Calu3 (cell line): ENCODE measurements at regions not wholly inside any gene's neighbourhood (a gene's known extent, or its start where the extent isn't known, plus 50 kb on each side); places are given as distances from the start of the nearest gene placed in this dataset.

Source experiments
- BruUV-seq: library from RNA; stranded (reverse); fragments of 400-500 nt; replicated peaks from 2 replicates; lab custom pipeline; 2021; lab: Mats Ljungman, UMichigan
- CTCF ChIA-PET: fragments of 300-600 bp; sonication (Branson Sonifier 250); formaldehyde crosslinking; loops from one replicate; lab custom pipeline; 2022; ENCODE audit warnings: antibody characterized with exemption; lab: Charles Lee
- DNase-seq: peaks from one replicate; pipeline ENCODE4 v3.0.0; 2022
- H3K27ac Mint-ChIP-seq: one replicate; pipeline ENCODE4 v1.8.0; 2022; ENCODE audit warnings: mixed read lengths; ENCODE audit not compliant: unreplicated experiment
- H3K27me3 Mint-ChIP-seq: one replicate; pipeline ENCODE4 v1.8.0; 2022; ENCODE audit warnings: mixed read lengths; ENCODE audit not compliant: unreplicated experiment
- H3K36me3 Mint-ChIP-seq: one replicate; pipeline ENCODE4 v1.8.0; 2022; ENCODE audit warnings: mild to moderate bottlenecking, moderate library complexity, mixed read lengths; ENCODE audit not compliant: insufficient read depth, unreplicated experiment
- H3K4me1 Mint-ChIP-seq: one replicate; pipeline ENCODE4 v1.8.0; 2022; ENCODE audit warnings: mild to moderate bottlenecking, low read depth, mixed read lengths; ENCODE audit not compliant: unreplicated experiment
- H3K4me3 Mint-ChIP-seq: one replicate; pipeline ENCODE4 v1.8.0; 2022; ENCODE audit warnings: mild to moderate bottlenecking, low read depth, moderate library complexity, mixed read lengths; ENCODE audit not compliant: unreplicated experiment
- H3K9me3 Mint-ChIP-seq: one replicate; pipeline ENCODE4 v1.8.0; 2022; ENCODE audit warnings: low read depth, mixed read lengths; ENCODE audit not compliant: unreplicated experiment
- CTCF ChIP-seq: fragments of 200-600 bp; IDR thresholded peaks from one replicate; pipeline ENCODE4 v1.8.0; 2022; ENCODE audit warnings: antibody characterized with exemption; ENCODE audit not compliant: unreplicated experiment
- intact Hi-C: fragments of 100-400 bp; cut with micrococcal nuclease; formaldehyde crosslinking; loops from one replicate; pipeline ENCODE4 v1.10.0; 2022; ENCODE audit not compliant: unreplicated experiment

GRCh38 chr3:4897765-4898453 is 81.3 kb upstream of the BHLHE40 start:
- intact Hi-C loops = no loop called here
- Mint-ChIP-seq H3K4me1 (peaks cover 32% of the 10 kb centered on the region), H3K27me3 (no peaks in the 10 kb centered on the region), H3K36me3 (no peaks in the 10 kb centered on the region), H3K9me3 (no peaks in the 10 kb centered on the region), H3K4me3 (no peak overlapping the region), H3K27ac (peak overlapping the region; percentile 46)
- DNase-seq = no peak
- BruUV-seq = no TSS peak
- TF ChIP-seq CTCF = no peak
- CTCF ChIA-PET = no interaction called here

DNA sequence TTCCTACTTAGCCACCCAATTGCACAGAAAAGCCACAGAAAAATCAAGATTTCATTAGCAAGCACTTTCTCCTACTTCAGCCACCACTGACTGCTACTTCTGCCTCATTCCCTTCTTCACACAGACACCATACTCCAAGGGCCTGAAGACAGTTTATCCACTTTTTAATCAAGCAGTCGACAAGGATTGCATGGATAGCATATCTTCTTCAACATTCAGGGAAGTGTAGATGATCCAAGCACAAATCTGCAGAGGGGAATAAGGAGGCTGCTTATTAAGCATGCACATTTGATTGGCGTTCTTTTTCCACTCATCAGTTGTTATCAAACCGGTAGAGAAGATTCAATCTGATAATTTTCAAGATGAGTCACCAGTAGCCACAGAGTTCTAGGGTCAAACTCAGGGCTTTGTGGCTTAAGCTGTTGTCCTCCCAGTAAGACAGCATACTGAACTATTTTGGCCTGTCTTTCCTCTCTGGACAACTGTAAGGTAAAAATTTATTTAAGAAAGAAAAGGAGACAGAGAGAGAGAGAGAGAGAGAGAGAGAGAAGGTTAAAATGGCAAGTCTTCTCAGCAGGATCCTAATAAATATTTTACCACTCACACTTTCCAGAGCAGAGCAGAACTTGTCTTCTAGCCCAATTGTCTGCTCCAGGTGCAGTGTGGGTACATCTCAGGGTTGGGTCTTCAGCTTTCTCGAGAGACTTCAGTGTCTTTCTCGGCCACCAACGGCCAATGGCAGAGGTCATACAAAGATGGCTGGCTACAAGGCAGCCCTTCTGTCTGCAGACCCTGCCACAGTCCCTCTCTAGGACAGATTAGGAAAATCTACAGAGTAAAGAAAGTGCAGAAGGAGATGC is 80.6 kb upstream of the BHLHE40 start:
- TF ChIP-seq CTCF = no peak
- Mint-ChIP-seq H3K27me3 (no peaks in the 10 kb centered on the region), H3K4me3 (no peak overlapping the region), H3K9me3 (no peaks in the 10 kb centered on the region), H3K27ac (no peak overlapping the region), H3K4me1 (peaks cover 32% of the 10 kb centered on the region), H3K36me3 (no peaks in the 10 kb centered on the region)
- CTCF ChIA-PET = no interaction called here
- intact Hi-C loops = no loop called here
- no peak for DNase-seq
- BruUV-seq = no TSS peak

GRCh38 chr3:4899710-4900109 is 79.5 kb upstream of the BHLHE40 start:
- no TSS peak for BruUV-seq
- no peak overlapping the region for H3K27ac Mint-ChIP-seq
- no peak for DNase-seq
- no peaks in the 10 kb centered on the region for H3K9me3 Mint-ChIP-seq
- no peaks in the 10 kb centered on the region for H3K36me3 Mint-ChIP-seq
- intact Hi-C loops = no loop called here
- H3K4me1 Mint-ChIP-seq = peaks cover 32% of the 10 kb centered on the region
- H3K4me3 Mint-ChIP-seq = peak overlapping the region; percentile 1
- CTCF ChIA-PET = no interaction called here
- no peaks in the 10 kb centered on the region for H3K27me3 Mint-ChIP-seq
- TF ChIP-seq CTCF = no peak

DNA sequence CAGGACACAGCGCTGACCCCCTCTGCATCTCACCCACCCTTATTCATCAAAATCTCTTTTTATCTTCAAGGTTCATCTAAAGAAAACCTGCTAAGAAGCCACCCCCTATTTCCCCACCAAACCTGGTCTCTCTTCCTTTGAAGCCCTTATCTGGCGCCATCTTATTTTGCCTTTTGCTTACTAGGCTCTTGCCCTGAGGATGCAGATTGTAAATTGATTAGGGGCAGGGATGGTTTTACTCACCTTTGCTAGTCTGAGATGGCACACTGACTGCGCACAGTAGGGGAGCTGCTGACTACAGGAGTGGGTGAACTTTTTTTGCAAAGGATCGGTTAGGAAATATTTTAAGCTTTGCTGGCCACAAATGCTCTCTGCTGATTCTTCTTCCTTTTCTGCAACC is 78.9 kb upstream of the BHLHE40 start:
- peak overlapping the region; percentile 1 for H3K4me3 Mint-ChIP-seq
- no peaks in the 10 kb centered on the region for H3K36me3 Mint-ChIP-seq

More for the DNA sequence above, 78.9 kb upstream of the BHLHE40 start:
- no peaks in the 10 kb centered on the region for H3K9me3 Mint-ChIP-seq
- DNase-seq = no peak
- no peak overlapping the region for H3K27ac Mint-ChIP-seq
- H3K27me3 Mint-ChIP-seq = no peaks in the 10 kb centered on the region
- intact Hi-C loops = no loop called here
- no peak for TF ChIP-seq CTCF
- CTCF ChIA-PET = no interaction called here
- H3K4me1 Mint-ChIP-seq = peaks cover 36% of the 10 kb centered on the region
- no TSS peak for BruUV-seq
